ENCODE measurements at regions not wholly inside any gene's neighbourhood (a gene's known extent, or its start where the extent isn't known, plus 50 kb on each side); places are given as distances from the start of the nearest gene placed in this dataset.
"Not testable (repeated sequence)": the region's sequence is repeated elsewhere in the genome, so short reads cannot be mapped to it uniquely, and the experiment has no call there.

DNA sequence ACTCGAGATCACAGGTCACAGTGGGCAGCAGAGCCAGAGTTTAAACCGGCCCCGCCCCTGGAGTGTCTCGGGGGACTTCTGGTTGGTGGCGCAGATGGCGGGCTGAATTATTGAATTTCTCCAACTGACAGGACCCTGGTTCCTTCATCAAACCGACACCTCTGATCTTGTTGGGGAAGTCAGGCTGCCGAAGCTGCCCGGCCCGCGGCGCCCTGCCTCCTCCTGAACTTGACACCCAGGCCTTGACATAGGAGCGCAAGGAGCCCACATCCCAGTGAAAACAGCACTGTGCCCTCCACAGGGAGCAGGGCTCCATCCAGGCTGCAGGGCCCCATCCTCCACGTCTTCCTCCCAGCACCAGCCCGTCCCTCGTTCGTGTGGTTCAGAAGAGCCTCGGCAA is 105.2 kb downstream of the OLFM1 start:
- H3K4me3 ChIP-seq (replicated peaks; ENCODE audit: insufficient read depth, low read length): no peak overlapping the region
- DNase-seq (ENCODE audit: low read depth in 1 of 2, low spot score in 1 of 2): no peak
- no peaks in the 10 kb centered on the region for H3K27me3 ChIP-seq (ENCODE audit: insufficient read depth, poor library complexity, severe bottlenecking)
- TF ChIP-seq GABPA (IDR thresholded peaks at IDR 0.05; ENCODE audit: low read depth): no peak
- TF ChIP-seq, protein P1, sequence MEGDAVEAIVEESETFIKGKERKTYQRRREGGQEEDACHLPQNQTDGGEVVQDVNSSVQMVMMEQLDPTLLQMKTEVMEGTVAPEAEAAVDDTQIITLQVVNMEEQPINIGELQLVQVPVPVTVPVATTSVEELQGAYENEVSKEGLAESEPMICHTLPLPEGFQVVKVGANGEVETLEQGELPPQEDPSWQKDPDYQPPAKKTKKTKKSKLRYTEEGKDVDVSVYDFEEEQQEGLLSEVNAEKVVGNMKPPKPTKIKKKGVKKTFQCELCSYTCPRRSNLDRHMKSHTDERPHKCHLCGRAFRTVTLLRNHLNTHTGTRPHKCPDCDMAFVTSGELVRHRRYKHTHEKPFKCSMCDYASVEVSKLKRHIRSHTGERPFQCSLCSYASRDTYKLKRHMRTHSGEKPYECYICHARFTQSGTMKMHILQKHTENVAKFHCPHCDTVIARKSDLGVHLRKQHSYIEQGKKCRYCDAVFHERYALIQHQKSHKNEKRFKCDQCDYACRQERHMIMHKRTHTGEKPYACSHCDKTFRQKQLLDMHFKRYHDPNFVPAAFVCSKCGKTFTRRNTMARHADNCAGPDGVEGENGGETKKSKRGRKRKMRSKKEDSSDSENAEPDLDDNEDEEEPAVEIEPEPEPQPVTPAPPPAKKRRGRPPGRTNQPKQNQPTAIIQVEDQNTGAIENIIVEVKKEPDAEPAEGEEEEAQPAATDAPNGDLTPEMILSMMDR (IDR thresholded peaks at IDR 0.05; ENCODE audit: insufficient read depth, low read length): no peak
- TF ChIP-seq, protein P2, sequence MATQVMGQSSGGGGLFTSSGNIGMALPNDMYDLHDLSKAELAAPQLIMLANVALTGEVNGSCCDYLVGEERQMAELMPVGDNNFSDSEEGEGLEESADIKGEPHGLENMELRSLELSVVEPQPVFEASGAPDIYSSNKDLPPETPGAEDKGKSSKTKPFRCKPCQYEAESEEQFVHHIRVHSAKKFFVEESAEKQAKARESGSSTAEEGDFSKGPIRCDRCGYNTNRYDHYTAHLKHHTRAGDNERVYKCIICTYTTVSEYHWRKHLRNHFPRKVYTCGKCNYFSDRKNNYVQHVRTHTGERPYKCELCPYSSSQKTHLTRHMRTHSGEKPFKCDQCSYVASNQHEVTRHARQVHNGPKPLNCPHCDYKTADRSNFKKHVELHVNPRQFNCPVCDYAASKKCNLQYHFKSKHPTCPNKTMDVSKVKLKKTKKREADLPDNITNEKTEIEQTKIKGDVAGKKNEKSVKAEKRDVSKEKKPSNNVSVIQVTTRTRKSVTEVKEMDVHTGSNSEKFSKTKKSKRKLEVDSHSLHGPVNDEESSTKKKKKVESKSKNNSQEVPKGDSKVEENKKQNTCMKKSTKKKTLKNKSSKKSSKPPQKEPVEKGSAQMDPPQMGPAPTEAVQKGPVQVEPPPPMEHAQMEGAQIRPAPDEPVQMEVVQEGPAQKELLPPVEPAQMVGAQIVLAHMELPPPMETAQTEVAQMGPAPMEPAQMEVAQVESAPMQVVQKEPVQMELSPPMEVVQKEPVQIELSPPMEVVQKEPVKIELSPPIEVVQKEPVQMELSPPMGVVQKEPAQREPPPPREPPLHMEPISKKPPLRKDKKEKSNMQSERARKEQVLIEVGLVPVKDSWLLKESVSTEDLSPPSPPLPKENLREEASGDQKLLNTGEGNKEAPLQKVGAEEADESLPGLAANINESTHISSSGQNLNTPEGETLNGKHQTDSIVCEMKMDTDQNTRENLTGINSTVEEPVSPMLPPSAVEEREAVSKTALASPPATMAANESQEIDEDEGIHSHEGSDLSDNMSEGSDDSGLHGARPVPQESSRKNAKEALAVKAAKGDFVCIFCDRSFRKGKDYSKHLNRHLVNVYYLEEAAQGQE (IDR thresholded peaks at IDR 0.05; ENCODE audit: insufficient replicate concordance, low read depth): no peak
- TF ChIP-seq SPI1 (IDR thresholded peaks at IDR 0.05; ENCODE audit: borderline replicate concordance, low read depth): no peak
- TF ChIP-seq POLR2AphosphoS5 (IDR thresholded peaks at IDR 0.05; ENCODE audit: low read depth): no peak
- no peak overlapping the region for H3K27ac ChIP-seq (replicated peaks)

DNA sequence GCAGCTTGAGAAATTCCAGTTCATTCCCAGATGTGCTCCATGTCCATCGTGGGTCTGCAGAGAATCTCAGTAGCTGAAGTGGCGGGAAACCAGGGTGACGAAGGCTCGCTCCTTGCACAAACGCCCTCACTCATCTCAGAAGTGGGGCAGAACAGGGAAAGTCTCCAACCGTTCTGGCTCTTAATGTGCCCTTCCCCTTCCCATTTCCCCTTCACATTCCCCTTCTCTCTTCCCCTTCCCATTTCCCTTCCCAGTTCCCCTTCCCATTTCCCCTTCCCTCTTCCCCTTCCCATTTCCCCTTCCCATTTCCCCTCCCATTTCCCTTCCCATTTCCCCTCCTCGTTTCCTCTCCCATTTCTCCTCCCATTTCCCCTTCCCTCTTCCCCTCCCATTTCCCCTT is 108.5 kb downstream of the OLFM1 start:
- H3K27me3 ChIP-seq (ENCODE audit: insufficient read depth, poor library complexity, severe bottlenecking): not testable (repeated sequence)

DNA sequence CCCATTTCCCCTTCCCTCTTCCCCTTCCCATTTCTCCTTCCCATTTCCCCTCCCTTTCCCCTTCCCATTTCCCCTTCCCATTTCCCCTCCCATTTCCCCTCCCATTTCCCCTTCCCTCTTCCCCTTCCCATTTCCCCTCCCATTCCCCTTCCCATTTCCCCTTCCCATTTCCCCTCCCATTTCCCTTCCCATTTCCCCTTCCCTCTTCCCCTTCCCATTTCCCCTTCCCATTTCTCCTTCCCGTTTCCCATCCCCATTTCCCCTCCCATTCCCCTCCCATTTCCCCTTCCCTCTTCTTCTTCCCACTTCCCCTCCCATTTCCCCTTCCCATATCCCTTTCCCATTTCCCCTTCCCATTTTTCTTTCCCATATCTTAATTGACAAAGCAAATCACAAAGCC is 109.0 kb downstream of the OLFM1 start:
- H3K4me3 ChIP-seq (replicated peaks; ENCODE audit: insufficient read depth, low read length): no peak overlapping the region
- no peak overlapping the region for H3K27ac ChIP-seq (replicated peaks)
- DNase-seq (ENCODE audit: low read depth in 1 of 2, low spot score in 1 of 2): no peak

More for the DNA sequence above, 108.5 kb downstream of the OLFM1 start:
- not testable (repeated sequence) for H3K4me3 ChIP-seq (replicated peaks; ENCODE audit: insufficient read depth, low read length); H3K27ac ChIP-seq (replicated peaks); DNase-seq (ENCODE audit: low read depth in 1 of 2, low spot score in 1 of 2)

DNA sequence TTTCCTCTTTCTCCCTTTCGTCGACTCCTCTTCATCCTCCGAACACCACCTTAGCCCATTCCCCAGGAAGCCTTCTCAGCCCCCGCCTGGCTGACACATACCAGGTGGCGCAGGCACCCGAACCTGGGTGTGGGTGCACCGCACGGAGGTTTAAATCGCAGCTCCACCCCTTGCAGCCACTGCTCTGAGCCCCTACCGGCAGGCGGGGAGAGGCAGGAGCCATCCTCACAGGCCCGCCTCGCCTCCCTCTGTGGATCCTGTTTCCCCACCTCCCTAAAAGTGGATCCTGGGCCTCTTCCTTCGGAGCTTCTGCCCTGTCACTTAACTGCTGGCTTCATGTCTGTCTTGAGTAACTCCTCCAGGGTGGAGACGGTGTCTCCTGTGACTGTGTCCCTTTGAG is 110.7 kb downstream of the OLFM1 start:
- TF ChIP-seq GABPA (IDR thresholded peaks at IDR 0.05; ENCODE audit: low read depth): no peak
- TF ChIP-seq SPI1 (IDR thresholded peaks at IDR 0.05; ENCODE audit: borderline replicate concordance, low read depth): no peak
- TF ChIP-seq POLR2AphosphoS5 (IDR thresholded peaks at IDR 0.05; ENCODE audit: low read depth): no peak
- TF ChIP-seq, protein P2 (IDR thresholded peaks at IDR 0.05; ENCODE audit: insufficient replicate concordance, low read depth): no peak
- TF ChIP-seq, protein P1 (IDR thresholded peaks at IDR 0.05; ENCODE audit: insufficient read depth, low read length): no peak
- DNase-seq (ENCODE audit: low read depth in 1 of 2, low spot score in 1 of 2): no peak
- no peak overlapping the region for H3K4me3 ChIP-seq (replicated peaks; ENCODE audit: insufficient read depth, low read length)
- H3K27me3 ChIP-seq (ENCODE audit: insufficient read depth, poor library complexity, severe bottlenecking): no peaks in the 10 kb centered on the region
- no peak overlapping the region for H3K27ac ChIP-seq (replicated peaks)

More for the DNA sequence above, 109.0 kb downstream of the OLFM1 start:
- H3K27me3 ChIP-seq (ENCODE audit: insufficient read depth, poor library complexity, severe bottlenecking): no peaks in the 10 kb centered on the region
- TF ChIP-seq POLR2AphosphoS5 (IDR thresholded peaks at IDR 0.05; ENCODE audit: low read depth) (no peak), GABPA (IDR thresholded peaks at IDR 0.05; ENCODE audit: low read depth) (no peak)
- TF ChIP-seq, protein P1 (IDR thresholded peaks at IDR 0.05; ENCODE audit: insufficient read depth, low read length): no peak
